HG03025 (cell line): ENCODE measurements at regions not wholly inside any gene's neighbourhood (a gene's known extent, or its start where the extent isn't known, plus 50 kb on each side); places are given as distances from the start of the nearest gene placed in this dataset.

Source experiments
- ATAC-seq: cut with Tn5 transposase; IDR thresholded peaks from one replicate; pipeline ENCODE4 v1.9.1; 2021; ENCODE audit warnings: mild to moderate bottlenecking, moderate library complexity; ENCODE audit not compliant: unreplicated experiment, low FRiP score

- ATAC-seq, result no peak
These were observed 78.8 kb downstream of the TET3 start for GRCh38 chr2:74063486-74063885.

- no peak for ATAC-seq
These were observed 80.7 kb downstream of the TET3 start for GRCh38 chr2:74065456-74065855.

- no peak for ATAC-seq
These were observed 81.1 kb downstream of the BOLA3 start for GRCh38 chr2:74066491-74067203.

- ATAC-seq, result no peak
These were observed 80.4 kb downstream of the BOLA3 start for GRCh38 chr2:74067221-74067747.

- no peak for ATAC-seq
These were observed 76.7 kb downstream of the BOLA3 start for GRCh38 chr2:74070991-74071390.

- no peak for ATAC-seq
These were observed 76.3 kb downstream of the BOLA3 start for GRCh38 chr2:74071426-74071825.

GRCh38 chr2:74072565-74072964 is 75.1 kb downstream of the BOLA3 start:
- no peak for ATAC-seq

- ATAC-seq, result no peak
These were observed 73.2 kb downstream of the BOLA3 start for GRCh38 chr2:74074487-74074886.

- no peak for ATAC-seq
These were observed 71.6 kb downstream of the BOLA3 start for GRCh38 chr2:74076074-74076470.

GRCh38 chr2:74077636-74078035 is 70.1 kb downstream of the BOLA3 start:
- no peak for ATAC-seq

- no peak for ATAC-seq
These were observed 69.2 kb downstream of the BOLA3 start for GRCh38 chr2:74078466-74078865.

GRCh38 chr2:74079522-74080341 is 68.0 kb downstream of the BOLA3 start:
- peak; percentile 69 for ATAC-seq

GRCh38 chr2:74080346-74080745 is 67.4 kb downstream of the BOLA3 start:
- no peak for ATAC-seq

- no peak for ATAC-seq
These were observed 66.5 kb downstream of the BOLA3 start for GRCh38 chr2:74081030-74081762.

GRCh38 chr2:74081763-74082110 is 66.0 kb downstream of the BOLA3 start:
- no peak for ATAC-seq

- no peak for ATAC-seq
These were observed 64.0 kb downstream of the BOLA3 start for GRCh38 chr2:74083750-74084149.
